Medulla oblongata (tissue), 1 donor: ENCODE measurements at regions not wholly inside any gene's neighbourhood (a gene's known extent, or its start where the extent isn't known, plus 50 kb on each side); places are given as distances from the start of the nearest gene placed in this dataset.
"Not testable (repeated sequence)": the region's sequence is repeated elsewhere in the genome, so short reads cannot be mapped to it uniquely, and the experiment has no call there.

ENCODE experiments used
- DNase-seq: peaks from one replicate; pipeline ENCODE4 v3.0.0-alpha.2; 2015; ENCODE audit errors: extremely low spot score

DNA sequence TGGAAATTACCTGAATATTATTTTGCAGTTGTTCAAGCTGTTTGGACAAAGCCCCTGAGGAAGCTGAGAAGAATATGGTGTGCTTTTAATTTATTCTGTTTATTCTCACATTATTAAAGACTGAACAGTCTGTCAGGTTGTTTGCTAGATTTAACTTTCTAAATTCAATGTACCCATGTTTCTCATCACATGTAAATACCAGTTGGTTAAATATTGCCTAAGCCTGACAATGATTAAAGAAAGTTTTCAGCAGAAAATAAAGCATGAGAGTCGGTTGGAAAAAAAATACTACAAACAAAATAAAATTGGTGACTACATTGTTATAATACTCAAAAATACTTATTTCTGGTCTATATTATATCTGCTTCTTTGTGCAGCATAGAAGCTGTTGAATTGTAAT, 1974.7 kb downstream of the ARAP2 start:
- DNase-seq = no peak

DNA sequence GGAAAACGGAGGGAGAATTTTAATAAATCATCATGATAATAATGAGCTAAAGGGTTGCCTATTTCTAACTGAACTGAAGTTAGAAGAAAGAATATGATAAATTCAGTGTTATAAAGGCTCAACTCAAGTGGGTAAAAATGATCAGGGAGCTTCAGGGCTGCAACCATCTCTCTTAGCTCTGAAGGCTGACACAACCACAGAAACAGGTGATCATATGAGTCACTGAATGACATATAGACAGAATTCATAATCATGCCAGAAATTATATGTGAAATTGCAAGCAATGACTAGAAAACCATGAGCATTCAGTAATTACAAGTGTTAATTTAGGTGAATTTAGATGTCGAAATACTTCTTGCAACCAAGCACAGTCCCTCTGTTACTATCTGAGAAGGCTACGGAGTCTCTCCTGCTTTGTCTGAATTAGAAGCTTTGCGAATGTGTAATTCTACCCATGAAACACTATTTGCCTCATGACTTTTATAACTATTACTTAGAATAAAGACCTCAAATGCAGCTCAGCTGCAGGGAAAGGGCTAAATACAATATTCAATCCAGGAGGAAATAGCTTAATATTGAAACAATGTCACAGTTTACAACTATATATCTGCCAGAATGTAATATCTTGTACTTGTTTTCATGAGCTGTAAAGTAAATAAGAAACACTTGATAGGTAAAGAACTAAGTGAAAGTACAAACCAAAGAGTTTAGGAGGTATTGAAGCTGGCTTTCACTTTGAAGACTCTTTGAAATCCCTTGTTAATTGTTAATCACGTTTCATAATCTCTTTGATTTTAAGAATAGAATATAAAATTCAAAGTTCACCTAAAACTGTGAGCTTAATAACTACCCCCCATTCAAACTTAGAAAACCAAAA, 1972.6 kb downstream of the ARAP2 start:
- DNase-seq = no peak

DNA sequence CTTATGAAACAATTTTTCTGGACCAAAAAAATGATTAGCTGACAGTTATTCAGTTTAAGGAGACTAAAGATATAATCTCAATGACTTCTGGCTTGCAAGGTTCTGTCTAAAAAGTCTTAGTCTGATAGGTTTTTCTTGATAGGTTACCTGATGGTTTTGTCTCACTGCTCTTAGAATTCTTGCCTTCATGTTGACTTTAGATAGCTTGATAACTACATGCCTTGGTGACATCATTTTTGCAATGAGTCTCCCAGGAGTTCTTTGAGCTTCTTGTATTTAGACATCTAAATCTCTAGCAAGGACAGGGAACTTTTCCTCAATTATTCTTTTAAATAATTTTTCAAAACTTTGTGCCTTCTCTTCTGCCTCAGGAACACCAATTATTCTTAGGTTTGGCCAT, 1965.3 kb downstream of the ARAP2 start:
- no peak for DNase-seq

DNA sequence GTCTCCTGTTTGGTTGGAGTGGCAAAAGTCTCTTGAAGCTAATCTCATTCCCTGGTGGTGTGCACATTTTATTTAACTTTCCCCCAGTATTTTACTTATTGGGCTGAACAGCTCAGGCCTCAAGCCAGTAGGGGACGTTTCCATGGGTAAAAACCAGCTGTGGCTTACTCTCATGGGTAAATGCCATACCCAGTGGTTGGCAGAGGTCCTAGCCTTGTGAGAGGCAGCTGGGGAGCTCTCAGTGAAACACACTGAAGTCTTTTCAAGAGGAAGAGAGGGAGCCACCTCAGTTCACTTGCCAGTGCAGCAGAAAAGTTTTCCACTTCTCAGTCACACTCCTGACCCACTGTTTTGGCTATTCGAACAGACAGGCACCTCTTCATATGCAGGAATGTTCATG, 1964.2 kb downstream of the ARAP2 start:
- DNase-seq = no peak

DNA sequence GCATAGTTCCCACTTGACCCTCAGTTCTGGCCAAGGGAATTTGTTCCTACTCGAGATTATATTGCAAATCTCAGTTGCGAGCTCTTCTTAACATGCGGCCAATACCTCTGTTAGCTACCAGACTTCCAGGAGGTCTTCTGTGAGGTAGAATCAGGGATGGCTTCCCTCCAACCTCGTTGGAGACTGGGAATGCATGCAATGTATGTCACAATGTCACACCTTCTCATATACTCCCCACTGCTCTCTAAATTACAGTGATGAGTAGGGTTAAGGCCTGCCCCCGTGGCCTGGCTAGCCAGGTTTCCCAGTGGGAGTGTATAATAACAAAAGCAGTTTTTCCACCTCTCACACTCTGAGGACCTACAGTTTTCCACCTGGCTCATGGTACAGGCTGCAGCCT, 1962.5 kb downstream of the ARAP2 start:
- DNase-seq = no peak

DNA sequence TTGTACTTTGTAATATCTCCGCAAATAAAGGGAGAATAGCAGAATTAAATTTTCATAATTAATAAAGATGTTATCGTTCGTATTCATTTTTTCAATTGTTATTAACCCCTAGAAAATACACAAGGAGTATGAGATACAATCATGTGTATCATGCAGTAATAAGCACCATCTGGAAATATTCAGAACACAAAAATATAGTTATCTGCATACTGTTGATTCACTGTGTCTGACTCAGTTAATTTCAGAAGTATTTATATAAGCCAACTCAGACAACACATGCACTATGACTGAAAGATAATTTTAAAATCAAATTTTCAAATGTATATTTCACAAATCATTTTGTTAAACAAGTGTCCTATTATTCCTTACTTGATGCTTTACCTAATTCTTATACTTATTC, 1954.8 kb downstream of the ARAP2 start:
- no peak for DNase-seq

DNA sequence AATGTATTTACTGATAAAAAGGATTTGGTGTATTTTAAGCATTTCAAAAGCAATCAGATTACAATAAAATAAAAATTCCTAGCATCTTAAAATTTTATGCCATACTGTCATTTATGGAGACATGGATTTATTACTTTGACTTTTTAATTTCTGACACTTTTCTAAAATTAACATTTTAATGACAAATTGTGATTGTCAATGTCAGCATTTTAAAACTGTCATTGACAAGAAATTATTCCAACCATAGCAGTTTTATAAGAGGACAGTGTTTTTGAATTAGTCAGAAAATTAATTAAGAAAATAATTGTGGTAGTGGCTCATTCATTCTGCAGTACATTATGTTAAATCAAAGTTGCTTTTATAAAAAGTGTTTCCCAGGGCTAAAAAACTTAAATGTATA, 1954.4 kb downstream of the ARAP2 start:
- DNase-seq = no peak

DNA sequence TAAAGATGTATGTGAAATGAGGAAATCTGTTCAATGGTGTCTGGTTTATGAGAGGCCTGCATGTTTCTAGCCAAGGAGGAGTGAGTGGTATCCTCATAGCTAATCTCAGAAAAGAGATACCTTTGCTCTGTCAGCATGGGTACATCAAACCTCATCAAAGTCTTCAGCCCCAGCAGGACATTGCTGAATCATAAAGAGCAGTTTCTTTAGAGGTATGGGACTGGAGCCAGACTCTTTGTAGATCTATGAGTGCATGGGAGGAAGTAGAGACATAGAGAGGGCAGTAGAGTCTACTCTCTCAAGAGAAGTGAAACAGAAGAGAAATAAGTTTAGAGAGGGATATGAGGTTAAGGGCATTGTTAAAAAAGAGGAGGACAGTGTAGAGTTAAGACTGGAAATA, 1950.9 kb downstream of the ARAP2 start:
- no peak for DNase-seq

DNA sequence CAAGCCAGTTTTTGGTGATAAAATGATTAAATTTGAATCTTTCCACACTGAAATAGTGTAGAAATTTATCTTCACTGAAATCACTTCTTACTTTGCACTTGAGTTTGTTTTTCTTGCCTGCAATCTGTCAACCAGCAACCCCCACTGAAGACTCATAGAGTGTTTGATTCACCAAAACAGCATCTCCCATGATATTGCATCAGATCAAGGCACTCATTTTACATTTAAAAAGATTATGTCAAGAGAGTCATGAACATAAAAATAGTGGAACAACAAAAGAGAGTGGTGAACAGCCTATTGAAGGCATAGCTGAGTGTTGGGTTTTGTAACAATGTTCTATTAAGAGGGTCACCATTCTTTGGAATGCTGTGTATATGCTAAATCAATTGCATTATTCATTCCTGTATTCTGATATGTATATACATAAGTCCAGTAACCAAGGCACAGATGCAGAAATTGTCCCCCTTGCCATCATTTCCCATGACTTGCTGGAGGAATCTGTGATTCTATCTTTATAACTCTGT, 1934.9 kb downstream of the ARAP2 start:
- no peak for DNase-seq

DNA sequence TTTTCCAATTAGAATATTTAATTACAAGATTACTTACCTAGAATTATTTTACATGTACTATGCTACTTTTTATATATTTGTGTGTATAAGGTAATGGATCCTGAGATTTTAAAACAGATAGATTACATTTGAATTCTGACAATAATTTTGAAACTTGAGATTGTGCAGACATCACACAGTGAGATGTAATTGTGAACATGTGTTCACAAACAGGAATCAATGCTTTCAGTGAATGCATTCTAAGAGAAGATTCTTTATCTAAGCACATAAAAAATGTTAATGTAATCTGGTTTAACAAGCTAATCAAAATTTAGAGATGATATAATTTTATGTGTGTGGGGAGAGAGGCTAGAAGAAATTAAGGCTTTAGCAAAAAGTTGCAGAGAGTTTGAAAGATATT, 1925.5 kb downstream of the ARAP2 start:
- DNase-seq = no peak

DNA sequence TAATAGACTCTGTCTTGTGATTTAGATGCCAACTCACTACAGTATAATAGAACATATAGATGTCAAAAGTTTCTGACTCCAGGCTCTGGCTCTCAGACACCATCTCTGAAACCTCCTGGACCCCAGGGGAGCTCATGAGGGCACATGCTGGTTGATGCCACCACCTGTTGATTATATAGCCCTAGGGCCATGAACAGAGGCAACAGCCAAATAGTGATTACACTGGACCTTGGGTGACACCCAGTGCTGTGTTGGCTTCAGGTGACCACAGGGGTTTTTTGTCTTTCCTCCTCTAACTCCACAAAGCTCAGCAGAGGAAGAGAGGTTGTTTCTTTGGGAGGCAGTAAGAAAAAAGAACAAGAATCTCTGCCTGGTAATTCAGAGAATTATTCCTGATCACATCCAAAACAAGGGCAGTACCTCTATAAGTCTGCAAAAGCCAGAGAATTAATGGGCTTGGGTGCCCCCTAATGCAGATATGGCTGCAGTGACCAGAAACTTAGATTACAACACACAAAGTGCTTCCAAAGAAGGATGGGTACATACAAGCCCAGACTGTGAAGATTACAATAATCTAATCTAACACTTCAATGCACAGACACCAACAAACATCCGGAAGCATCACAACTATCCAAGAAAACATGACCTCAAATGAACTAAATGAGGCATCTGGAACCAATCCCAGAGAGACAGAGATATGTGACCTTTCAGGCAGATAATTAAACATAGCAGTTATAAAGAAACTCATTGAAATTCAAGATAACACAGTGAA, 1920.6 kb downstream of the ARAP2 start:
- no peak for DNase-seq

DNA sequence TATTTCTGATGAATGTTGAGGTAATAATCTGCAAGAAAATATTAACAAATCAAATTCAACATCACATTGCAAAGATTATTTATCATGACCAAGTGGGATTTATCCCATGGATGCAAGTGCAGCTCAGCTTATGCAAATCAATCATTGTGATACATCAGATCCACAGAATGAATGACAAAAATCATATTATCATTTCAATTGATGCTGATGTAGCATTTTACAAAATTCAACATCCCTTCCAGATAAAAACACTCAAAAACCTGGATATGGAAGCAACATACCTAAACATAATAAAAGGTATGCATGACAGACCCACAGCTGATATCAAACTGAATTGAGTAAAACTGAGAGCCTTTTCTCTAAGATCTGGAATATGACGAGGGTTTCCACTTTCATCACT, 1915.4 kb downstream of the ARAP2 start:
- DNase-seq = no peak

DNA sequence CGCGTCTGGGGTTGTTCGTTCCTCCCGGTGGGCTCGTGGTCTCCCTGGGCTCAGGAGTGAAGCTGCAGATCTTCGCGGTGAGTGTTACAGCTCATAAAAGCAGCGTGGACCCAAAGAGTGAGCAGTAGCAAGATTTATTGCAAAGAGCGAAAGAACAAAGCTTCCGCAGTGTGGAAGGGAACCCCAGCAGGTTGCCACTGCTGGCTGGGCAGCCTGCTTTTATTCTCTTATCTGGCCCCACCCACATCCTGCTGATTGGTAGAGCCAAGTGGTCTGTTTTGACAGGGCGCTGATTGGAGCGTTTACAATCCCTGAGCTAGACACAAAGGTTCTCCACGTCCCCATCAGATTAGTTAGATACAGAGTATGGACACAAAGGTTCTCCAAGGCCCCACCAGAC, 1909.2 kb downstream of the ARAP2 start:
- not testable (repeated sequence) for DNase-seq

DNA sequence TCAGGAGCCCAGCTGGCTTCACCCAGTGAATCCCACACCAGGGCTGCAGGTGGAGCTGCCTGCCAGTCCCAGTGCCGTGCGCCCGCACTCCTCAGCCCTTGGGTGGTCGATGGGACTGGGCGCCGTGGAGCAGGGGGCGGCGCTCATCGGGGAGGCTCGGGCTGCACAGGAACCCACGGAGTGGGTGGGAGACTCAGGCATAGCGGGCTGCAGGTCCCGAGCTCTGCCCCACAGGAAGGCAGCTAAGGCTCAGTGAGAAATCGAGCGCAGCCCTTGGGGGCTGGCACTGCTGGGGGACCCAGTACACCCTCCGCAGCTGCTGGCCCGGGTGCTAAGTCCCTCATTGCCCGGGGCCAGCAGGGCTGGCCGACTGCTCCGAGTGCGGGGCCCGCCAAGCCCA, 1908.8 kb downstream of the ARAP2 start:
- not testable (repeated sequence) for DNase-seq

DNA sequence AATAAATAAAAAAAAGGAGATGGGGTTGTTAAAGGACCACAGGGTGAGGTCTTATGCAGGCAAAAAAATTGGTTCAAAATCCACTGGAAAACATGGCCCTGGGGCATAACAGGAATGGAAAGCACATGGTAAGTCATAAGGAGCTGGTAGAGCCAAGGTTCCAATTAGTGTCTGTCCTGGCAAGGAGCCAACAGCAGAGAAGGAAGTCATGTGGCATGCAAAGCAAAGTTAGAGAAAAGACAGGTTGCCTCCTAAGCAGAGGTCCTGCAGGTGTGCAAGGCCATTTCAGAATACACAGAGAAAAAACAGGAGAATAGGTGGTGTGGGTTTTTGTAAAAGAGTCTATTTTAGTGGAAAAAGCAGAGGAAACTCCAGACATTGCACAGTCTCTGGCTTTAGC, 1881.7 kb downstream of the ARAP2 start:
- no peak for DNase-seq

DNA sequence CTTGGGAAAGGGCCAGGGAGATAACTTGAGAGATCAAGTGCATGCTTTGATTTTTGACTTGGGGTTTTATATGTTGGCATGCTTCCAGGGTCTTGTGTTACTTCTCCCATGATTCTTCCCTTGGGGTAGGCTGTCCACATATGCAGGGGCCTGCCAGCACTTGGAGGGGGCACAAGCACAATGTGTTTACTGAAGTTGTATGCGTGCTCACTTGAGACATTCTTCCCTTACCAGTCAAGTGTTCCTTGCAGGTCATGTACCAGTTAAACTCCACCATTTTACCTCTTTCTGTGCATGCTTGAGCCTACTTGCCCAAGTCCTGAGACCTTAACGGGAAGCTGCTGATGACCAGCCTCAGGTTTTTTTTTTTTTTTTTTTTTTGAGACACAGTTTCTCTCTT, 1880.5 kb downstream of the ARAP2 start:
- DNase-seq = no peak

DNA sequence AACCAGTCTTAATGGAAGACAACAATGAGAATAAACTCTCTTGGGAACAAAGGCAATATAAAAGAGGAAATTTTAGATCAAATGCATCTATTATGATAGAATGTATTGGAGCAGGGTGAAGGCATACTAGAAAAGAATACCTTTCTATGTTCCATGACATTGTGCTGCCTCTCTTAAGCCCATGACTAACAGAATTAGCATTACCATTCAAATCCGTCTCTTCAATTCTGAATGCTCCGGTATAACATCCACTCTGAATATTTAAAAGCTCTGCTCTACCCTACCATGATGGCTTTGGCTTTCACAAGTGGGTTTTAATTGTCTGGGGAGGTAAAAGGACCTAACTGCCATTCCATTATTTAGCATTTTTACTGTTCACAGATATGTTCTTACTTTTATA, 1878.4 kb downstream of the ARAP2 start:
- no peak for DNase-seq

DNA sequence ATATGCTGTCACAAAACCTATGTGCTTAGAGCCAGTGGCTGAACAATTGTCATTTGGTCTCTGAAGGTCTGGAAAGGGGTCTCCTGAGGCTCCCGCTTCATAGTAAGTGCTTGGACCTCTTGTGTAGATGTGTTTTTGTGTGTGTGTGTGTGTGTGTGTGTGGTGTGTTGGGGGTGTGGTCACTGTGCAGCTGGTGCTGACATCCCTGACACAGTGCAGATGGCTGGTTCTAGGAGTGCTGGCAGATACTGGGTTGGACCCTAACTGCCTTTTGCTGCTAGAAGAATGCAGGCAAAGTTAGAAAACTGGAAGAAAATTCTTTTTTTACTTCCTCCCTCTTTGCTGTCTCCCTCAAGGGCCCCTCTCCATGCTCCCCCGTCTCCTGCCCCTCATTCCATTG, 1872.6 kb downstream of the ARAP2 start:
- DNase-seq = no peak

DNA sequence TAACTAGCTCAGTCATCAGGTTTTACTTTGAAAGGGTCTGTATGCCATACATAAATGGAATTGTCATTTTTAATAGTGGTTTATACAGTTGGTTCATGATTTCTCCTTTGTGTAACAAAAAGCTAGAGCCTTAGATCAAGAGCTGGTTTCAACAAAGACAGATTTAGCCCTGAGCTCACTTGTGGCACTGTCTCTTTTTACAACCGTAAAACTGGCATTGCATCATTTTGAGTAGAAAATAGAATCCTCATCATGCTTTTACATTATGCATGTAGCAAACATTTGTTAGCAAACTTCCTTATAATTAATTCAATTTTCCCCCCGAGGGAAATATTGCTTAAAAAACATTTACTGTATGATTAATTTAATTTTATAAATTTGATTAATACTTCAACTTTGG, 1871.5 kb downstream of the ARAP2 start:
- DNase-seq = no peak

DNA sequence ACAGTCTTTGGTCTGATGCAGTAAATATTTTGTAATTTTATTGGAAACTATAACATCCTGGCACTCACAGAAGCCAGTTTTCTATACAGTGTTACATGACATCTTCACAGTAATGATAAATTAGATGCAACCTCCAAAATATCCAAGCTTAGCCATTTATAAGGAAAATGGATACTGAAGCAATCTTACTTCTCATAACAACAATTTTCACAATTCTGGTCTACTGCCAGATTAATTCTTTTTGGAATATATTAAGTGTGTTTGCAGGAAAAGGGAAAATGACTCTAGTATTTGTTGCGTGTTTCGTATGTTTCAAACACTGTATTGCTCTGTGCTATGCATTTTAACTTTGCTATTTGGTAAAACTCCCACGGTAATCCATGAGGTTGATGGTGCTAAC, 1870.9 kb downstream of the ARAP2 start:
- DNase-seq = no peak

DNA sequence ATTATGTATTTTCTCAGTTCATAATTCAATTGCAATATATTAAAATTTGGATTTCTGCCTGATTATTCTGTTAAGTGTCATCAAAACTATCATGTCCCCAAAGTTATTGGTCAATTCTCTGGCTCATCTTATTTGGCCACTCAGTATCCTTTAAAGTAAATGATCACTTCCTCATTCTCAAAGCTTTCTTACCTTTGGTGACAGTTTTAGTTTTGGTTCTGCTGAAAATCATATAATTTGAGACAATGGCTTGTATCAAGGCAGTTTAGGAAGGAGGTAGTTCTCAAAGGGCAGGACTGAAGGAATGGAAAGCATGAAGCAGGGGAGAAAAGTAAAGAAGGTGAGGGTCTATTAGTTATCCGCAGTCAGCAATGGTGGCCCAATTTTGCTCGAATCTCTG, 1832.1 kb downstream of the ARAP2 start:
- DNase-seq = no peak

DNA sequence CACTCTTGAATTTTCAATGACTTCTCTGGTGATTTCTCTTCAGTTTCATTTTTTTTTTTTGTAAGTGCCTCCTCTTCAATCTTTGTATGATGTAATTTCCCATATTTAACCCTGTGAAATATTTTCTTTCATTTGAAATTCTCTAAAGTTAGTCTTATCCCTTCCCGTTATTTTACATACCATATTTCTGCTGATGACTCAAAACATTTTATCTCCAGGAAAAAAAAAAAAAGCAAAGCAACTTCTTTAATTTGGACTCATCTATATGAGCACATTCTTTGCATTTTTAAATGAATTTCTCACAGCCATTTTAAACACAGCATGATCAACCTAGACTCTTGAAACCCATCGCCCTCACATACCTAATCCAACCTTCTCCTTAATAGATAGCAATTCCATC, 1831.4 kb downstream of the ARAP2 start:
- no peak for DNase-seq

DNA sequence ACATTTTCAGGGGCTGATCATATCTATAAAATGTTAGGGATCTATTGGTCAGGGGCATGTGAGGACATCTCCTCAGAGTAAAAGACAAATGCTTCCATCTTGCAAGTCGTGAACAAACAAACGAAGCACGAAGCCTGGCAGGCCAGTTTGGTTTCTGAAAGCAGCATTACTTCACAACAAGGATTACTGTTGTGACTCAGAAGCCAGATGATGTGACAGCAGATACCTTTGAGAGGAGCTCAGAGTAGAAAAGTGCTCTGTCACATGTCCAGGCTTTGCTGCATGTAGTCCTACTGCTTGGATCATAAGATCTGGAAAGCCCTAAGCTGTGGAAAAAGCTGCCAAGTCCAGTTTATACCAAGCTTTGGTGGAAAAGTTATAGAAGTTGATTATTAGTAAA, 1827.2 kb downstream of the ARAP2 start:
- no peak for DNase-seq
